ENCODE measurements at regions not wholly inside any gene's neighbourhood (a gene's known extent, or its start where the extent isn't known, plus 50 kb on each side); places are given as distances from the start of the nearest gene placed in this dataset.

DNA sequence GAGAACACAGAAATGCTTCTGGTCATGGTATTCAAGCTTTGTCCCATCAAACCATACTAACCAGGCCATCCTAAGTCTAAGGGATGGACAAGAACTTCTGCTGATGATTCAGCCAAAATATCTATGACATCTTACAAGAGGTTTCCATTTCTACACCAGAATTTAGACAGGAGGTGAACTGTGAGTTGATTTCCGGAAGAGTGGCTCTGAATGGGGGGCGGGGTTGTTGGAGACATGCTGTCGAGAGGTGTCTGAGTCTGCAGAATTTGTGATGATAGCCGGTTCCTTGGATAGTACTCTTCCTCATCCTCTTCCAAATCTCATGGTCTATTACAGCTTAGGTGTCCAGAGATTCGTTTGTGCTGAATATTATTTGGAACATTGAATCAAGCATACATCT lies 408.7 kb upstream of the TCF4 start:
- WGBS, 2 experiments (ENCODE audit: extremely low coverage in 2 of 2, insufficient read length in 1 of 2): no CpG with 5 or more reads among the region's 5 CpGs
- Histone ChIP-seq H3K4me3 (ENCODE audit: insufficient read depth, low read depth, low read length) (no peak overlapping the region), H3K18ac (ENCODE audit: low read depth, low read length) (no peak overlapping the region), H3K14ac (replicated peaks; ENCODE audit: low read depth, low read length) (no peak overlapping the region), H3K27me3 (ENCODE audit: control insufficient read depth, insufficient read depth, low read length) (no peaks in the 10 kb centered on the region), H4K5ac (ENCODE audit: low read depth, low read length) (no peak overlapping the region), H3K9ac (ENCODE audit: low read depth, low read length) (no peak overlapping the region), H2BK5ac (ENCODE audit: low read depth, low read length, poor library complexity, severe bottlenecking) (no peak overlapping the region), H4K8ac (ENCODE audit: low read depth in 2 of 2, low read length in 2 of 2) (0 out of 4 replicates have a peak overlapping the region, but pooled peaks of 1 of the 2 experiments have one; percentile 58), H3K79me1 (ENCODE audit: low read depth in 1 of 2, low read length in 2 of 2) (no peaks in the 10 kb centered on the region), H2AK9ac (replicated peaks; ENCODE audit: low read depth, low read length, poor library complexity) (no peak overlapping the region), H2AFZ (replicated peaks; ENCODE audit: low read length, poor library complexity) (no peak overlapping the region), H2BK15ac (ENCODE audit: low read depth, low read length) (0 out of 3 replicates have a peak overlapping the region, but pooled peaks have one; percentile 26), H3K4ac (ENCODE audit: low read depth, low read length) (no peak overlapping the region), H3K9me3 (ENCODE audit: control insufficient read depth, insufficient read depth, low read length) (no peaks in the 10 kb centered on the region), H2BK120ac (ENCODE audit: low read depth, low read length) (peak overlapping the region; percentile 49), H3K36me3 (ENCODE audit: control insufficient read depth, insufficient read depth, low read length) (no peaks in the 10 kb centered on the region), H3K23ac (ENCODE audit: low read depth, low read length) (no peak overlapping the region), H3K56ac (ENCODE audit: extremely low read depth, insufficient read depth, low read length) (no peak overlapping the region), H2BK20ac (ENCODE audit: low read depth, low read length) (0 out of 2 replicates have a peak overlapping the region, but pooled peaks have one; percentile 32), H4K91ac (ENCODE audit: insufficient read depth, low read depth, low read length) (no peak overlapping the region; the same call in 1 of the 2 replicates), H4K20me1 (ENCODE audit: insufficient read depth, low read length) (no peaks in the 10 kb centered on the region), H3K4me1 (ENCODE audit: control insufficient read depth, insufficient read depth, low read length) (peaks cover 8% of the 10 kb centered on the region), H3K9me1 (ENCODE audit: insufficient read depth, low read length) (no peaks in the 10 kb centered on the region; the same call in 1 of the 2 replicates), H3K4me2 (ENCODE audit: low read depth, low read length) (no peak overlapping the region), H3K27ac (ENCODE audit: insufficient read depth, low read length) (no peak overlapping the region), H2AK5ac (ENCODE audit: low read depth, low read length) (no peak overlapping the region)
- ChIA-PET CTCF (no interaction called here), POLR2A (ENCODE audit: unreplicated experiment) (no interaction called here)
- TF ChIP-seq RAD21 (IDR thresholded peaks at IDR 0.05; ENCODE audit: low read length): no peak
- TF ChIP-seq, protein P1, sequence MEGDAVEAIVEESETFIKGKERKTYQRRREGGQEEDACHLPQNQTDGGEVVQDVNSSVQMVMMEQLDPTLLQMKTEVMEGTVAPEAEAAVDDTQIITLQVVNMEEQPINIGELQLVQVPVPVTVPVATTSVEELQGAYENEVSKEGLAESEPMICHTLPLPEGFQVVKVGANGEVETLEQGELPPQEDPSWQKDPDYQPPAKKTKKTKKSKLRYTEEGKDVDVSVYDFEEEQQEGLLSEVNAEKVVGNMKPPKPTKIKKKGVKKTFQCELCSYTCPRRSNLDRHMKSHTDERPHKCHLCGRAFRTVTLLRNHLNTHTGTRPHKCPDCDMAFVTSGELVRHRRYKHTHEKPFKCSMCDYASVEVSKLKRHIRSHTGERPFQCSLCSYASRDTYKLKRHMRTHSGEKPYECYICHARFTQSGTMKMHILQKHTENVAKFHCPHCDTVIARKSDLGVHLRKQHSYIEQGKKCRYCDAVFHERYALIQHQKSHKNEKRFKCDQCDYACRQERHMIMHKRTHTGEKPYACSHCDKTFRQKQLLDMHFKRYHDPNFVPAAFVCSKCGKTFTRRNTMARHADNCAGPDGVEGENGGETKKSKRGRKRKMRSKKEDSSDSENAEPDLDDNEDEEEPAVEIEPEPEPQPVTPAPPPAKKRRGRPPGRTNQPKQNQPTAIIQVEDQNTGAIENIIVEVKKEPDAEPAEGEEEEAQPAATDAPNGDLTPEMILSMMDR (conservative IDR thresholded peaks at IDR 0.05; ENCODE audit: low read depth, low read length): no peak
- no peak for TF ChIP-seq RCOR1 (IDR thresholded peaks at IDR 0.05; ENCODE audit: insufficient replicate concordance, low read length)
- TF ChIP-seq MAFK (IDR thresholded peaks at IDR 0.05; ENCODE audit: low read depth, low read length): no peak
- TF ChIP-seq, protein P2, sequence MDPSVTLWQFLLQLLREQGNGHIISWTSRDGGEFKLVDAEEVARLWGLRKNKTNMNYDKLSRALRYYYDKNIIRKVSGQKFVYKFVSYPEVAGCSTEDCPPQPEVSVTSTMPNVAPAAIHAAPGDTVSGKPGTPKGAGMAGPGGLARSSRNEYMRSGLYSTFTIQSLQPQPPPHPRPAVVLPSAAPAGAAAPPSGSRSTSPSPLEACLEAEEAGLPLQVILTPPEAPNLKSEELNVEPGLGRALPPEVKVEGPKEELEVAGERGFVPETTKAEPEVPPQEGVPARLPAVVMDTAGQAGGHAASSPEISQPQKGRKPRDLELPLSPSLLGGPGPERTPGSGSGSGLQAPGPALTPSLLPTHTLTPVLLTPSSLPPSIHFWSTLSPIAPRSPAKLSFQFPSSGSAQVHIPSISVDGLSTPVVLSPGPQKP (IDR thresholded peaks at IDR 0.05; ENCODE audit: borderline replicate concordance, low read depth, low read length): no peak
- TF ChIP-seq BHLHE40 (IDR thresholded peaks at IDR 0.05; ENCODE audit: low read depth, low read length): no peak
- TF ChIP-seq FOS (IDR thresholded peaks at IDR 0.05; ENCODE audit: low read depth, low read length): no peak
- no peak for TF ChIP-seq RFX5 (IDR thresholded peaks at IDR 0.05; ENCODE audit: low read depth, low read length)
- TF ChIP-seq SMC3 (IDR thresholded peaks at IDR 0.05; ENCODE audit: low read depth, low read length): no peak
- TF ChIP-seq POLR2A (IDR thresholded peaks at IDR 0.05; ENCODE audit: low read depth, low read length): no peak
- no peak for TF ChIP-seq MXI1 (IDR thresholded peaks at IDR 0.05; ENCODE audit: borderline replicate concordance, low read depth, low read length)
- TF ChIP-seq MAZ (IDR thresholded peaks at IDR 0.05; ENCODE audit: borderline replicate concordance, low read depth, low read length): no peak
- no peak for TF ChIP-seq CHD1 (IDR thresholded peaks at IDR 0.05; ENCODE audit: low read depth, low read length)
- TF ChIP-seq CEBPB (IDR thresholded peaks at IDR 0.05; ENCODE audit: low read depth, low read length): no peak
- no peak for TF ChIP-seq NFE2L2 (IDR thresholded peaks at IDR 0.05; ENCODE audit: low read depth, low read length)
- TF ChIP-seq, protein P3, sequence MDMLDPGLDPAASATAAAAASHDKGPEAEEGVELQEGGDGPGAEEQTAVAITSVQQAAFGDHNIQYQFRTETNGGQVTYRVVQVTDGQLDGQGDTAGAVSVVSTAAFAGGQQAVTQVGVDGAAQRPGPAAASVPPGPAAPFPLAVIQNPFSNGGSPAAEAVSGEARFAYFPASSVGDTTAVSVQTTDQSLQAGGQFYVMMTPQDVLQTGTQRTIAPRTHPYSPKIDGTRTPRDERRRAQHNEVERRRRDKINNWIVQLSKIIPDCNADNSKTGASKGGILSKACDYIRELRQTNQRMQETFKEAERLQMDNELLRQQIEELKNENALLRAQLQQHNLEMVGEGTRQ (IDR thresholded peaks at IDR 0.05; ENCODE audit: low read depth, low read length): no peak
- in situ Hi-C loops (cut with MboI; ENCODE audit: low sequenced_read_pairs): no loop called here
- DNase-seq (no peak), ATAC-seq (ENCODE audit: low read depth) (no peak)
- BruUV-seq (replicated peaks): no TSS peak
- intact Hi-C loops (cut with micrococcal nuclease): no loop called here
- dilution Hi-C loops (cut with HindIII; ENCODE audit: low sequenced_read_pairs, unreplicated experiment): no loop called here

All from IMR-90 (cell line).